Hepatocyte (in vitro differentiated cells): ENCODE measurements at regions not wholly inside any gene's neighbourhood (a gene's known extent, or its start where the extent isn't known, plus 50 kb on each side); places are given as distances from the start of the nearest gene placed in this dataset.

Source experiments
- CTCF ChIP-seq: fragments of 200-600 bp; sonication (generic); IDR thresholded peaks from 2 replicates; pipeline ENCODE4 v1.5.1; 2016; ENCODE audit warnings: antibody characterized with exemption, mild to moderate bottlenecking; ENCODE audit not compliant: poor library complexity
- EZH2 ChIP-seq: fragments of 200-600 bp; sonication (generic); IDR thresholded peaks from 2 replicates; pipeline ENCODE4 v1.6.1; 2016; ENCODE audit warnings: antibody characterized with exemption, mild to moderate bottlenecking, borderline replicate concordance

GRCh38 chr1:98287626-98288025 is 366.8 kb upstream of the DPYD start:
- TF ChIP-seq CTCF, result no peak
- TF ChIP-seq EZH2, result no peak
